T-helper 1 cell treated with Interleukin-12 subunit alpha and Interleukin-12 subunit beta and Interleukin-4 antibody, amounts not matched to agents 30 ng/mL and 1 ng/mL, for 36 hours (primary cell): ENCODE measurements at regions not wholly inside any gene's neighbourhood (a gene's known extent, or its start where the extent isn't known, plus 50 kb on each side); places are given as distances from the start of the nearest gene placed in this dataset.
"Not testable (repeated sequence)": the region's sequence is repeated elsewhere in the genome, so short reads cannot be mapped to it uniquely, and the experiment has no call there.

Experiments used
- intact Hi-C: fragments of 100-400 bp; cut with micrococcal nuclease; formaldehyde crosslinking; loops from one replicate; pipeline ENCODE4 v1.15.1; 2024

- intact Hi-C loops: not testable (repeated sequence)
Measured at GRCh38 chr2:87428452-87429130, 319.3 kb upstream of the PLGLB2 start.

- intact Hi-C loops: not testable (repeated sequence)
Measured at GRCh38 chr2:87429206-87429930, 318.5 kb upstream of the PLGLB2 start.

- intact Hi-C loops: not testable (repeated sequence)
Measured at GRCh38 chr2:87429931-87430275, 318.0 kb upstream of the PLGLB2 start.

GRCh38 chr2:87431051-87431450, 316.8 kb upstream of the PLGLB2 start:
- intact Hi-C loops: not testable (repeated sequence)

- intact Hi-C loops: not testable (repeated sequence)
Measured at GRCh38 chr2:87432711-87433453, 315.0 kb upstream of the PLGLB2 start.

- intact Hi-C loops: not testable (repeated sequence)
Measured at GRCh38 chr2:87436007-87436406, 311.9 kb upstream of the PLGLB2 start.

GRCh38 chr2:87437701-87438260, 310.1 kb upstream of the PLGLB2 start:
- intact Hi-C loops: not testable (repeated sequence)

GRCh38 chr2:87438780-87439454, 309.0 kb upstream of the PLGLB2 start:
- intact Hi-C loops: not testable (repeated sequence)

GRCh38 chr2:87439617-87440204, 308.2 kb upstream of the PLGLB2 start:
- intact Hi-C loops: not testable (repeated sequence)

GRCh38 chr2:87440650-87441049, 307.2 kb upstream of the PLGLB2 start:
- intact Hi-C loops: not testable (repeated sequence)

- intact Hi-C loops: not testable (repeated sequence)
Measured at GRCh38 chr2:87441375-87441774, 306.5 kb upstream of the PLGLB2 start.

GRCh38 chr2:87442983-87443577, 304.8 kb upstream of the PLGLB2 start:
- intact Hi-C loops: not testable (repeated sequence)

- intact Hi-C loops: not testable (repeated sequence)
Measured at GRCh38 chr2:87444951-87445350, 302.9 kb upstream of the PLGLB2 start.

- intact Hi-C loops: not testable (repeated sequence)
Measured at GRCh38 chr2:87445613-87446312, 302.1 kb upstream of the PLGLB2 start.

GRCh38 chr2:87446313-87446696, 301.6 kb upstream of the PLGLB2 start:
- intact Hi-C loops: not testable (repeated sequence)

GRCh38 chr2:87449462-87449980, 298.4 kb upstream of the PLGLB2 start:
- intact Hi-C loops: not testable (repeated sequence)

- intact Hi-C loops: not testable (repeated sequence)
Measured at GRCh38 chr2:87452193-87452592, 295.7 kb upstream of the PLGLB2 start.

GRCh38 chr2:87452861-87453260, 295.0 kb upstream of the PLGLB2 start:
- intact Hi-C loops: not testable (repeated sequence)

GRCh38 chr2:87453965-87454364, 293.9 kb upstream of the PLGLB2 start:
- intact Hi-C loops: not testable (repeated sequence)

GRCh38 chr2:87454421-87454820, 293.5 kb upstream of the PLGLB2 start:
- intact Hi-C loops: not testable (repeated sequence)
